ENCODE measurements at regions not wholly inside any gene's neighbourhood (a gene's known extent, or its start where the extent isn't known, plus 50 kb on each side); places are given as distances from the start of the nearest gene placed in this dataset.

GRCh38 chrX:138018145-138018799 lies 452.3 kb downstream of the ZIC3 start:
- peak; percentile 6 for DNase-seq (ENCODE audit: low read depth, low spot score)
- in situ Hi-C loops (cut with HindIII; ENCODE audit: low sequenced_read_pairs): no loop called here
- TF ChIP-seq CTCF (IDR thresholded peaks at IDR 0.05; ENCODE audit: low read depth, low read length): no peak
- no peak overlapping the region for H3K4me3 ChIP-seq (ENCODE audit: low read depth, low read length)

GRCh38 chrX:138020941-138021340 lies 455.0 kb downstream of the ZIC3 start:
- DNase-seq (ENCODE audit: low read depth, low spot score): no peak
- H3K4me3 ChIP-seq (ENCODE audit: low read depth, low read length): no peak overlapping the region
- in situ Hi-C loops (cut with HindIII; ENCODE audit: low sequenced_read_pairs): no loop called here
- no peak for TF ChIP-seq CTCF (IDR thresholded peaks at IDR 0.05; ENCODE audit: low read depth, low read length)

DNA sequence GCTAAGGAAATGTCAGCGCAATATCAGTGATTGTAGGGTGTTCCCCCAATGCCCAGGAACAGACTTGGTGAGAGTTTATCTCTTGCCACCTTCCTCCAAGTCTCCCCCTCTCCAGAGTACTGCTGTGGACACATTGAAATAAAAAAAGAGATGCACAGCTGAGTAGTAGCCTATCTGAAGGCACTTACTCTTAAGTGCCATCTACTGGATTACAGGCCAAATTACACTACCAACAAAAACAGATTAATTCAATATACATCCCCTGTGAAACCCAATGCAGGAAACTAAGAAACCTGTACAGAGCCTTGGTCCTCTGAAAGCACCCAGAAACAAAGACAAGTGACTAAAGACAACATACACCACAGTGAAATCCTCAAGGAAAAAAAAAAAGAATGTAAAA lies 460.3 kb downstream of the ZIC3 start:
- peak; percentile 46 for TF ChIP-seq CTCF (IDR thresholded peaks at IDR 0.05; ENCODE audit: low read depth, low read length)
- peak; percentile 14 for DNase-seq (ENCODE audit: low read depth, low spot score)
- in situ Hi-C loops (cut with HindIII; ENCODE audit: low sequenced_read_pairs): no loop called here
- no peak overlapping the region for H3K4me3 ChIP-seq (ENCODE audit: low read depth, low read length)

DNA sequence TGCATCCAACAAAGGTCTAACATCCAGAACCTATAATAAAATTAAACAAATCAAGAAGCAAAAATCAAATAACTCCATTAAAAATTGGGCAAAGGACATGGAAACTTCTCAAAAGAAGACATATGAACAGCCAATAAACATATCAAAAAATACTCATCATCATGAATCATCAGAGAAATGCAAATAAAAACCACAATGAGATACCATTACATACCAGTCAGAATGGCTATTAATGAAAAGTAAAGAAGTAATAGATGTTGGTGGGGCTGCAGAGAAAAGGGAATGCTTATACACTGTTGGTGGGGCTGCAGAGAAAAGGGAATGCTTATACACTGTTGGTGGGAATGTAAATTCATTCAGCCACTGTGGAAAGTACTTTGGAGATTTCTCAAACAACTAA lies 465.8 kb downstream of the ZIC3 start:
- TF ChIP-seq CTCF (IDR thresholded peaks at IDR 0.05; ENCODE audit: low read depth, low read length): no peak

DNA sequence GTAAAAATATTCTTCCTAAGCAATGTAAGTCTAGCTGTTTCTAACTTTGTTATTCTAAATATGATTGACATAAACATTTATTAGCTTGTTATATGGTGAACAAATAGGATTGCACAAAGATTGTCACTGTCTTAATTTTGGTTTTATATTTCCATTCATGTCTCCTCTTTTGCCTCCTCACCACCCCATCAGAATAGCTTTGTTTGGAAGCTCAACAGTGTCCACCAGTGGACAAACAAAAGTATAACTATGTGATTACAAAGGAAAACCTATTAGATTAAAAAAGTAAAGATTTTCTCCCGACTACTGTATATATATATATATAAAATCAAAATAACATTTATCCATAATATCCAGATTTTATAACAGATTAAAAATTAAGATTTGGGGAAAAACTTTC lies 468.2 kb downstream of the ZIC3 start:
- in situ Hi-C loops (cut with HindIII; ENCODE audit: low sequenced_read_pairs): no loop called here
- no peak overlapping the region for H3K4me3 ChIP-seq (ENCODE audit: low read depth, low read length)
- peak; percentile 11 for TF ChIP-seq CTCF (IDR thresholded peaks at IDR 0.05; ENCODE audit: low read depth, low read length)
- DNase-seq (ENCODE audit: low read depth, low spot score): peak; percentile 4

More for the DNA sequence above, 465.8 kb downstream of the ZIC3 start:
- H3K4me3 ChIP-seq (ENCODE audit: low read depth, low read length): no peak overlapping the region
- DNase-seq (ENCODE audit: low read depth, low spot score): no peak
- in situ Hi-C loops (cut with HindIII; ENCODE audit: low sequenced_read_pairs): no loop called here

- in situ Hi-C loops (cut with HindIII; ENCODE audit: low sequenced_read_pairs): no loop called here
- DNase-seq (ENCODE audit: low read depth, low spot score): no peak
- TF ChIP-seq CTCF (IDR thresholded peaks at IDR 0.05; ENCODE audit: low read depth, low read length): no peak
- no peak overlapping the region for H3K4me3 ChIP-seq (ENCODE audit: low read depth, low read length)
Observed at GRCh38 chrX:138037548-138037947, 471.6 kb downstream of the ZIC3 start.
